ENCODE measurements at regions not wholly inside any gene's neighbourhood (a gene's known extent, or its start where the extent isn't known, plus 50 kb on each side); places are given as distances from the start of the nearest gene placed in this dataset.

- ChIA-PET RAD21 (ENCODE audit: low non-redundant PET in 1 of 2, low total read pairs in 2 of 2, uncharacterized antibody in 2 of 2, unreplicated experiment in 2 of 2) (no interaction called here), POLR2A (no interaction called here), CTCF (no interaction called here)
- no peaks in the 10 kb centered on the region for H4K20me1 ChIP-seq (ENCODE audit: insufficient read depth)
- no peaks in the 10 kb centered on the region for H3K9me2 ChIP-seq (ENCODE audit: insufficient read depth)
- no peaks in the 10 kb centered on the region for H3K79me2 ChIP-seq (ENCODE audit: insufficient read depth, low read length)
- BruUV-seq (replicated peaks): no TSS peak
- ATAC-seq: no peak
- H3K4me1 ChIP-seq (ENCODE audit: control insufficient read depth in 1 of 2, insufficient read depth in 2 of 2, low read length in 2 of 2): no peaks in the 10 kb centered on the region
- no peak for DNase-seq (ENCODE audit: low read depth, low spot score)
- H3K4me3 ChIP-seq (replicated peaks in 1 of 2; ENCODE audit: low read depth in 1 of 2, low read length in 2 of 2): no peak overlapping the region
- TF ChIP-seq REST (IDR thresholded peaks at IDR 0.05; ENCODE audit: low read depth) (no peak), CBX3 (IDR thresholded peaks at IDR 0.05; ENCODE audit: low read depth) (no peak), CEBPB (IDR thresholded peaks at IDR 0.05; ENCODE audit: low read depth) (no peak), POLR2AphosphoS5 (IDR thresholded peaks at IDR 0.05; ENCODE audit: low read depth, low read length) (no peak), CTCF (IDR thresholded peaks at IDR 0.05 in 2 of 3, conservative IDR thresholded peaks at IDR 0.05 in 1 of 3; ENCODE audit: borderline replicate concordance in 1 of 3, insufficient read depth in 1 of 3, low read depth in 2 of 3, low read length in 2 of 3) (no peak), ATF3 (IDR thresholded peaks at IDR 0.05) (no peak), SRF (IDR thresholded peaks at IDR 0.05; ENCODE audit: low read depth) (no peak), ZFX (IDR thresholded peaks at IDR 0.05) (no peak), ZBTB33 (IDR thresholded peaks at IDR 0.05; ENCODE audit: extremely low read depth, insufficient replicate concordance, low read length) (no peak), POLR2A (IDR thresholded peaks at IDR 0.05; ENCODE audit: borderline replicate concordance, extremely low read depth, insufficient read depth, insufficient read length) (no peak), TCF7L2 (IDR thresholded peaks at IDR 0.05; ENCODE audit: borderline replicate concordance, extremely low read depth, insufficient read depth, insufficient read length) (no peak), ZNF274 (IDR thresholded peaks at IDR 0.05; ENCODE audit: low read depth, low read length) (no peak), SIN3A (IDR thresholded peaks at IDR 0.05; ENCODE audit: low read depth) (no peak), JUND (IDR thresholded peaks at IDR 0.05) (no peak), ELF1 (IDR thresholded peaks at IDR 0.05; ENCODE audit: borderline replicate concordance, low read depth) (no peak)
- H3K4me2 ChIP-seq (ENCODE audit: low read length): no peak overlapping the region
- no peak overlapping the region for H3K9ac ChIP-seq (ENCODE audit: low read length)
- no peak overlapping the region for H3K27ac ChIP-seq (ENCODE audit: low read depth, low read length)
- no peaks in the 10 kb centered on the region for H3K9me3 ChIP-seq (ENCODE audit: control insufficient read depth in 1 of 2, insufficient read depth in 1 of 2, low read depth in 1 of 2, low read length in 2 of 2)
- H3K36me3 ChIP-seq (ENCODE audit: control insufficient read depth in 1 of 2, insufficient read depth in 2 of 2, low read length in 2 of 2): no peaks in the 10 kb centered on the region
- intact Hi-C loops (cut with micrococcal nuclease): no loop called here
- H3K27me3 ChIP-seq (ENCODE audit: insufficient read depth, low read length): no peaks in the 10 kb centered on the region
- no peak overlapping the region for H2AFZ ChIP-seq (ENCODE audit: low read depth, low read length, poor library complexity, severe bottlenecking)
Observed at GRCh38 chr9:95710446-95710845, 165.0 kb upstream of the ERCC6L2 start.
